ENCODE measurements at regions not wholly inside any gene's neighbourhood (a gene's known extent, or its start where the extent isn't known, plus 50 kb on each side); places are given as distances from the start of the nearest gene placed in this dataset.
"Not testable (repeated sequence)": the region's sequence is repeated elsewhere in the genome, so short reads cannot be mapped to it uniquely, and the experiment has no call there.

DNA sequence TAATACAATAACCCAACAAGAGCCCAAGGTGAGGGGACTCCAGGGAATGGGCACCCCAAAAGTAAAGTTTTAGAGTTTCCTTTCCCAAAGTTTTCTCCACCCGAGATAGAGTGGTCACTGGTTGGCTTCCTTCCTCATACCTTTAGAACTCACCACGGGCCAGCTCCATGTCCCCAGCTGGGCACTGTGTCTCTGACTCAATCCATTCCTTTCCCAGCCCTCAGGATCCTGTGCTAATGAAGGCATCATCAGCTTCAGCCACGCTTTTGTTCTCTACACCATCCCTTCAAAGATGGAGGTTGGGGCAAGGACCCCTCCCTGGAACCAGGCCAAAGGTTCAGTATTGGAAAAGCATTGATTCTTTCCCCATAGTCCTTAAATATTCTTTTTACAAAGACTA lies 59.8 kb upstream of the VASH1 start:
- no peaks in the 10 kb centered on the region for H3K4me1 ChIP-seq (ENCODE audit: low read depth)
- H3K4me3 ChIP-seq = no peak overlapping the region
- DNase-seq (ENCODE audit: low read depth in 1 of 2, low spot score in 1 of 2) = no peak
- no peaks in the 10 kb centered on the region for H3K27me3 ChIP-seq
- no peak overlapping the region for H3K27ac ChIP-seq
- TF ChIP-seq, protein P1, sequence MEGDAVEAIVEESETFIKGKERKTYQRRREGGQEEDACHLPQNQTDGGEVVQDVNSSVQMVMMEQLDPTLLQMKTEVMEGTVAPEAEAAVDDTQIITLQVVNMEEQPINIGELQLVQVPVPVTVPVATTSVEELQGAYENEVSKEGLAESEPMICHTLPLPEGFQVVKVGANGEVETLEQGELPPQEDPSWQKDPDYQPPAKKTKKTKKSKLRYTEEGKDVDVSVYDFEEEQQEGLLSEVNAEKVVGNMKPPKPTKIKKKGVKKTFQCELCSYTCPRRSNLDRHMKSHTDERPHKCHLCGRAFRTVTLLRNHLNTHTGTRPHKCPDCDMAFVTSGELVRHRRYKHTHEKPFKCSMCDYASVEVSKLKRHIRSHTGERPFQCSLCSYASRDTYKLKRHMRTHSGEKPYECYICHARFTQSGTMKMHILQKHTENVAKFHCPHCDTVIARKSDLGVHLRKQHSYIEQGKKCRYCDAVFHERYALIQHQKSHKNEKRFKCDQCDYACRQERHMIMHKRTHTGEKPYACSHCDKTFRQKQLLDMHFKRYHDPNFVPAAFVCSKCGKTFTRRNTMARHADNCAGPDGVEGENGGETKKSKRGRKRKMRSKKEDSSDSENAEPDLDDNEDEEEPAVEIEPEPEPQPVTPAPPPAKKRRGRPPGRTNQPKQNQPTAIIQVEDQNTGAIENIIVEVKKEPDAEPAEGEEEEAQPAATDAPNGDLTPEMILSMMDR (IDR thresholded peaks at IDR 0.05; ENCODE audit: low read depth, low read length) = no peak
- H3K36me3 ChIP-seq = no peaks in the 10 kb centered on the region
- no peaks in the 10 kb centered on the region for H3K9me3 ChIP-seq (ENCODE audit: low read depth)

DNA sequence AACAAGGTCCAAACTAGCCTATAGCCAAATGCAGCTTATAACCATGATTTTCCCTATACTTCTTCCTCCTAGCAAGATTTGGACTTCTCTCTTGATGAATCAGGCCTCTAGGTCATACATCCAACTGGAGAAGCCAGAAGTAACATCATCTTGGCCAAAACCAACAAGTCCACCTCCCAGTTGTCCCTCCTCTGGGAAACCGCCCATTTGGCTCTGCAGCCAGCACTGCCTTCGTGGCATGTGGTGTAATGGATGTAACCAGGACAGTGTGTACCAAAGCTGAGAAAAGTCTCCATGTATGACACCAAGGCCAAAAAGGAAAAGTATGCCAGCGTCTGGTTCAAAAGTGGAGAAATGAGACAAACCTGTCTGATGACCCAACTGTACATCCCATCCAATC lies 59.3 kb upstream of the VASH1 start:
- TF ChIP-seq, protein P1 (IDR thresholded peaks at IDR 0.05; ENCODE audit: low read depth, low read length) = no peak
- no peak overlapping the region for H3K27ac ChIP-seq
- H3K36me3 ChIP-seq = no peaks in the 10 kb centered on the region
- no peaks in the 10 kb centered on the region for H3K4me1 ChIP-seq (ENCODE audit: low read depth)
- H3K27me3 ChIP-seq = no peaks in the 10 kb centered on the region
- no peak for DNase-seq (ENCODE audit: low read depth in 1 of 2, low spot score in 1 of 2)
- H3K9me3 ChIP-seq (ENCODE audit: low read depth) = no peaks in the 10 kb centered on the region
- H3K4me3 ChIP-seq = no peak overlapping the region

- H3K36me3 ChIP-seq = no peaks in the 10 kb centered on the region
- no peak for DNase-seq (ENCODE audit: low read depth in 1 of 2, low spot score in 1 of 2)
- H3K27me3 ChIP-seq = no peaks in the 10 kb centered on the region
- no peak overlapping the region for H3K27ac ChIP-seq
- no peak overlapping the region for H3K4me3 ChIP-seq
- H3K4me1 ChIP-seq (ENCODE audit: low read depth) = no peaks in the 10 kb centered on the region
- TF ChIP-seq, protein P1 (IDR thresholded peaks at IDR 0.05; ENCODE audit: low read depth, low read length) = no peak
- H3K9me3 ChIP-seq (ENCODE audit: low read depth) = no peaks in the 10 kb centered on the region
Observed at GRCh38 chr14:76705214-76705613, 56.1 kb upstream of the VASH1 start.

DNA sequence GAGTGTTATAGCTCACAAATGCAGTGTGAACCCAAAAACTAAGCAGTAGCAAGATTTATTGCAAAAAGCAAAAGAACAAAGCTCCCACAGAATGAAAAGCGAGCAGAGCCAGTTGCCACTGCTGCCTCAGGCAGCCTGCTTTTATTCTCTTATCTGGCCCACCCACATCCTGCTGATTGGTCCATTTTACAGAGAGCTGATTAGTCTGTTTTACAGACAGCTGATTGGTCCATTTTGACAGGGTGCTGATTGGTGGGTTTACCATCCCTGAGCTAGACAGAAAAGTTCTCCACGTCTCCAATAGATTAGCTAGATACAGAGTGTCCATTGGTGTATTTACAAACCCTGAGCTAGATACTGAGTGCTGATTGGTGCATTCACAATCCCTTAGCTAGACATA lies 55.1 kb upstream of the VASH1 start:
- not testable (repeated sequence) for H3K9me3 ChIP-seq (ENCODE audit: low read depth); H3K27me3 ChIP-seq; DNase-seq (ENCODE audit: low read depth in 1 of 2, low spot score in 1 of 2); H3K4me1 ChIP-seq (ENCODE audit: low read depth); H3K36me3 ChIP-seq; H3K4me3 ChIP-seq; H3K27ac ChIP-seq

DNA sequence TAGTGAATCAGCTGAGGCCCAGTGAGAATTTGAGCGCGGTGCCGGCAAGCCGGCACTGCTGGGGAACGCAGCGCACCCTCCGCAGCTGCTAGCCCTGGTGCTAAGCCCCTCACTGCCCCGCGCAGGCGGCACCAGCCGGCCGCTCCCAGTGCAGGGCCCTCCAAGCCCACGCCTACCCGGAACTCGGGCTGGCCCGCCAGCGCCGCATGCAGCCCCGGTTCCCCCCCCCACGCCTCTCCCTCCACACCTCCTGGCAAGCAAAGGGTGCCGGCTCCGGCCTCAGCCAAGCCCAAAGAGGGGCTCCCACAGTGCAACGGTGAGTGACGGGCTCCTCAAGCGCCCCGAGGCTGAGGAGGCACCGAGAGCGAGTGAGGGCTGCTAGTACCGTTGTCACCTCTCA lies 54.5 kb upstream of the VASH1 start:
- H3K27me3 ChIP-seq = no peaks in the 10 kb centered on the region
- H3K4me3 ChIP-seq = no peak overlapping the region
- TF ChIP-seq, protein P1 (IDR thresholded peaks at IDR 0.05; ENCODE audit: low read depth, low read length) = no peak
- no peak overlapping the region for H3K27ac ChIP-seq
- H3K4me1 ChIP-seq (ENCODE audit: low read depth) = no peaks in the 10 kb centered on the region
- H3K36me3 ChIP-seq = no peaks in the 10 kb centered on the region
- no peaks in the 10 kb centered on the region for H3K9me3 ChIP-seq (ENCODE audit: low read depth)
- DNase-seq (ENCODE audit: low read depth in 1 of 2, low spot score in 1 of 2) = no peak

- no peaks in the 10 kb centered on the region for H3K9me3 ChIP-seq (ENCODE audit: low read depth)
- DNase-seq (ENCODE audit: low read depth in 1 of 2, low spot score in 1 of 2) = no peak
- H3K36me3 ChIP-seq = no peaks in the 10 kb centered on the region
- H3K4me1 ChIP-seq (ENCODE audit: low read depth) = no peaks in the 10 kb centered on the region
- H3K27ac ChIP-seq = no peak overlapping the region
- H3K4me3 ChIP-seq = no peak overlapping the region
- H3K27me3 ChIP-seq = no peaks in the 10 kb centered on the region
- TF ChIP-seq, protein P1 (IDR thresholded peaks at IDR 0.05; ENCODE audit: low read depth, low read length) = no peak
Observed at GRCh38 chr14:76708028-76708427, 53.2 kb upstream of the VASH1 start.

All from cardiac muscle cell (in vitro differentiated cells and primary cell).